ENCODE measurements at regions not wholly inside any gene's neighbourhood (a gene's known extent, or its start where the extent isn't known, plus 50 kb on each side); places are given as distances from the start of the nearest gene placed in this dataset.

- TF ChIP-seq CTCF (conservative IDR thresholded peaks at IDR 0.05; ENCODE audit: low read depth, low read length), result no peak
- TF ChIP-seq EZH2 (IDR thresholded peaks at IDR 0.05; ENCODE audit: low read length, unreplicated experiment), result no peak
Measured at GRCh38 chr3:29004885-29005599, 275.8 kb upstream of the RBMS3 start.
